ENCODE measurements at regions not wholly inside any gene's neighbourhood (a gene's known extent, or its start where the extent isn't known, plus 50 kb on each side); places are given as distances from the start of the nearest gene placed in this dataset.
"Not testable (repeated sequence)": the region's sequence is repeated elsewhere in the genome, so short reads cannot be mapped to it uniquely, and the experiment has no call there.

GRCh38 chr16:26909623-26910022 is 157.1 kb upstream of the C16orf82 start:
- no peak for DNase-seq

DNA sequence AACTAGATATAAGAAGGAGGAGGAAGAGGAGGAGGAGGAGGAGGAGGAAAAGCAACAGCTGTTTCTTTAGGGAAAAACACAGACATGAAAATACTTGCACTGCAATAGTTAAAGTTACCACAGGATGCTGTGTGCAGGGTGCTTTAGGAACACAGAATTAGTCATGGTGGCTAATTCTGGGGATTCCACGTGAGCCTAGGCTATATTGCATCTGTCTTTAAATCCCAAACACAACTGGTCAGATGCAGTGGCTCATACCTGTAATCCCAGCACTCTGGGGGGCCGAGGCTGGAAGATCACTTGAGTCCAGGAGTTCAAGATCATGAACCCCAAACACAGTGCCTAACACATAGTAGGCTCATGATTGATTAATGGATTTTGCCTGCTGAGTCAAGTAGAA is 155.3 kb upstream of the C16orf82 start:
- no peak for DNase-seq

- DNase-seq, result no peak
These were observed 152.9 kb upstream of the C16orf82 start for GRCh38 chr16:26913851-26914250.

- no peak for DNase-seq
These were observed 135.7 kb upstream of the C16orf82 start for GRCh38 chr16:26930786-26931581.

- DNase-seq, result no peak
These were observed 116.1 kb upstream of the C16orf82 start for GRCh38 chr16:26950636-26951035.

DNA sequence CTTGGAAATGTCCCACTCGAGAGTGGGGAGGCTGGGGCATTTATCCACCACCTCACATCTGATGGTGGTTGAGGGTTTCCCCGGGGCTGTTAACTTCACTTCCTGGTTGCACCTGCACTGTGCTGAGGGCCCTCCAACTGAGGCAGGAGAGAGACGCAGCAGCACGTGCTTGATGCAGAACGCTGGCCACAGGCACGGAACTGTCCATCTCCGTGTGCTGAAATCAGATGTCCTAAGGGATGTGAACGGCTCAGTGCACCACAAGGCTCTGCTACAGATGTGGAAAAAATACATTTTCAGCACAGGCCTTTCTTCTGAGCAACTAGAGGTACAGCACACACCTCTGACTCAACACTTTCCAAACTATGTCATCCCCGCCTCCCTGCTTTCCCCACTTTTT is 114.8 kb upstream of the C16orf82 start:
- DNase-seq, result no peak

GRCh38 chr16:26952411-26952810 is 114.3 kb upstream of the C16orf82 start:
- no peak for DNase-seq

- DNase-seq, result no peak
These were observed 109.4 kb upstream of the C16orf82 start for GRCh38 chr16:26957283-26957859.

GRCh38 chr16:26959416-26960009 is 107.2 kb upstream of the C16orf82 start:
- no peak for DNase-seq

- DNase-seq, result peak in 2 of 4 experiments; percentile 5 to 10
These were observed 105.3 kb upstream of the C16orf82 start for GRCh38 chr16:26961459-26961858.

DNA sequence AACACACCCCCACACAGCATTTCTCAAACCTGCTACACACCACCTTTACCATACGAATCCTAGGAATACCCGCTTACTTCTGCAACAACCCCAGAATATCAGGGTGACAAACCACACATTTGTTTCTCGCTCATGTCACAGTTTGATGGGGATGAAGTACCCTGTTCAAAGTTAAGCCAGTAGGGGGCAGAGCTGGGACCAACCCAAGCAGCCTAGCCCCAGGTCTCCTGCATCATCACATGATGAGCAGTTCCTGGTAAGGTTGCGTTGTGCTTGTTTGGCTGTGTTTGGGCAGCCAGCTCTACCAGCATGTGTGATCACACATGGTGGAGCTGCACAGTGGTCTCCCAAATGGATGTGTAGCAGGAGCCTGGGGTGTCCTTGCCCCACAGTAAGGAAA is 103.6 kb upstream of the C16orf82 start:
- no peak for DNase-seq

GRCh38 chr16:26969589-26970231 is 97.0 kb upstream of the C16orf82 start:
- no peak for DNase-seq

DNA sequence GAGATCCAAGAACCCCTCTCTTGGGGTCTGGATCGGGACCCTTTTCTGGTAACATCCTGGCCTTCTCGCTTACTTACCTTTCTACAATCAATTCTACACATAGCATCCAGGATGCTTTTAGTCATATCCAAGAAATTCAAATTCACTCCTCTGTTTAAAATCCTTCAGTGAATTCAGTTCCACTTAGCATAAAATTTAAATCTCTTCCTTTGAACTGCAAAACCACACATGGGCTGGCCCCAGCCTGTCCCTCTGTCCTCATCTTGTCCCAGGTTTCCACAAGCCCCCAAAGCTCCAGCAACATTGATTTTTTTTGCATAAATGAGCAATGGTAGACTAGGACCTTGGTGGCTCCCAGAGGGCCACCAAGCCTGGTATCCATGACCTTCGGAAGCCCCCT is 96.4 kb upstream of the C16orf82 start:
- DNase-seq, result no peak

- DNase-seq, result no peak
These were observed 89.9 kb upstream of the C16orf82 start for GRCh38 chr16:26976873-26977272.

GRCh38 chr16:26981266-26981938 is 85.3 kb upstream of the C16orf82 start:
- DNase-seq, result no peak

DNA sequence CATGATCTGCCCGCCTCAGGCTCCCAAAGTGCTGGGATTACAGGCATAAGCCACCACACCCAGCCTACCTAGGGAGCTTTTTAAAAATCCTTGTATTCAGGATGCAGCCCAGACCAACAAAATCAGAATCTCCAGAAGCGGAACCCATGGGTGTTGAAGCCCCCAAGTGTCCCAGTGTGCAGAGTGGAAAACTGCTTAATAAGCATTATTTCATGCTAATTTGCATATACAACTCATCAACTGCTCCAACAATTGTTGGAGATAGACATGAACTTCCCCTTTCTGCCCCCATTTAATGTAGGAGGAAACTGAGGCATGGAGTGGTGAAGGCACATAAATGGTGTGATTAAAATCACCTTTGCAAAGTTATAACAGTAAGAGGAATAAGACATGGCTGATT is 84.3 kb upstream of the C16orf82 start:
- DNase-seq, result no peak

DNA sequence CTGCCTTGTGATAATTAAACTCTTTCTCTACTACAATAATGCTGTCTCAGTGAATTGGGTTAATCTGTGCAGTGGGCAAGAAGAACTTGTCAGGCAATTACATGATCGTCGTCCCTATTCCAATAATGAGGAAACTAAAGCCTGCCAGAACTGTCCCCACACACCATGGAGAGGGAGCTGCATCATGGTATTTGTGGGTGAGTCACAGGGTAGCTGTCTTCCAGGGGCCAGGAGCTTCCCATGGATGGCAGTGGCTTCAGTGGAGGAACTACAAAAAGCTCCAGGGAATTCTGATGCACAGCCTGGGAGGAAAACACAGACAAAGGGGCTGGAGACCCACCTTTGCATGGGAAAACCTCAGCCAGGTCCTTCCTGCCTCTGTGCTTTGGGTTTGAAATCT is 83.3 kb upstream of the C16orf82 start:
- no peak for DNase-seq

DNA sequence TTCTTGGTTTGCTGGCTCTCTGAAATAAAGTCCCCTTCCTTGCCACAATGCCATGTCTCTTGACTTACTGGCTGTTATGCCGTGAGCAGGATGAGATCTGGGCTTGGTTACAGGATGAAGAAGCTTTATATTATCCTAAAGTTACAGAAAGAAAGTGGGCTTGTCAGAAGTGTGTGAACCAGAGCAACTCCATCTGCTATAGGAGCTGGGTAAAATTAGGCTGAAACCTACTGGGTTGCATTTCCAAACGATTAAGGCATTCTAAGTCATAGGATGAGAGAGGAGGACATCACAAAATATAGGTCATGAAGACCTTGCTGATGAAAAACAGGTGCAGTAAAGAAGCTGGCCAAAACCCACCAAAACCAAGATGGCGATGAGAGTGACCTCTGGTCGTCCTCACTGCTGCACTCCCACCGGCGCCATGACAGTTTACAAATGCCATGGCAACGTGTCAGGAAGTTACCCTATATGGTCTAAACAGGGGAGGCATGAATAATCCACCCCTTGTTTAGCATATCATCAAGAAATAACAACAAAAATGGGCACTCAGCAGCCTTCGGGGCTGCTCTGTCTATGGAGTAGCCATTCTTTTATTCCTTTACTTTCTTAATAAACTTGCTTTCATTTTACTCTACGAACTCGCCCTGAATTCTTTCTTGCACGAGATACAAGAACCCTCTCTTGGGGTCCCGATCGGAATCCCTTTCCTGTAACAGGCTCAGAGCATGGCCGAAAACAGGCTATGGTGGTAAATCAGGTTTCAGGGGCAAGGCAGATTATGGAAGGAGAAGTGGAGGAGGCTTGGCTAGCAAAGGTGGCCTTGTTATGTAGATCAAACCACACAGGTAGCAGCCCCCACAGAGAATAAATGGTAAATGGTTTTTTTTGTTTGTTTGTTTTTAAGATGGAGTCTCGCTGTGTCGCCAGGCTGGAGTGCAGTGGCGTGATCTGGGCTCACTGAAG is 81.3 kb upstream of the C16orf82 start:
- DNase-seq, result no peak

DNA sequence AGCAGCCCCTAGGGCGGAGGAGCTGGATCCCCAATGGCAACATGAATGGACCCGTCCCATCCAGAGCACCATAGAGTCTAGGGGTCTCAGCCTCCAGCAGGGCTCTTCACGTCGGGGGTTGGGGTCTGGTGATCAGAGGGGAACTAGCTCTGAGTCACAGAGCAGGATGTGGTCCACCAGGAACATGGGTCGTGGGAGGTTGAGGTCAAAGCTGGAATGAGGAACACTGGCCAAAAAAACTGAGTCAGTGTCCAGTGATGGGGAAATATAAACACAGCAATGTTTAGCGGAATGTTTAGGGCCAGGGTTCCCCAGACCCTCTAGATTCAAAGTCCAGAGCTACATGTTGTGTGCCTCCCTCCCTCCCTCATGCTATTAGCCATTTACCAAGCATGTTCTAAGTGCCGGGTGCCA is 79.1 kb upstream of the C16orf82 start:
- peak; percentile 24 to 59 (median 44) for DNase-seq

DNA sequence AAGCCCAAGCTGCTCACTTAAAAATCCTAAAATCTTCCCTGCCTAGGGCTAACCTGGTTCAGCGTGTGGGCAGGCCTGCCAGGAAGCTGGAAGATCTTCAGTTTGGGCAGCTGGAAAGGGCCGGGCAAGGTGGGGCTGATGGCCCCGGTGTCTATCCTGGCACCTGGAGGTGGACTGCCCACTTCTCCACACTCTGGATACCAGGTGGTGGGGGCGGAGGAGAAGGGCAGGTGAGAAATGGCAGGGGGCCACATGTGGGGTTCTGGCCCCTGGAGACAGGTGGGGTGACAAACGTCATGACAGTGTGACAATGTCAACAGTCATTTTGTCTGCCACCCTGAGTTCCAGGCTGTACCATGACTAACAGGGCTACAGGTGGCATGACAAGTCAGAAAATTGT is 78.5 kb upstream of the C16orf82 start:
- DNase-seq, result no peak

GRCh38 chr16:26990384-26991120 is 76.2 kb upstream of the C16orf82 start:
- DNase-seq, result not testable (repeated sequence)

Data from suppressor macrophage (primary cell).